ENCODE measurements at regions not wholly inside any gene's neighbourhood (a gene's known extent, or its start where the extent isn't known, plus 50 kb on each side); places are given as distances from the start of the nearest gene placed in this dataset.

- no peak for TF ChIP-seq CTCF (IDR thresholded peaks at IDR 0.05)
- TF ChIP-seq POLR2AphosphoS5 (IDR thresholded peaks at IDR 0.05) = no peak
- no peak for TF ChIP-seq POLR2A (IDR thresholded peaks at IDR 0.05; ENCODE audit: low read depth)
- TF ChIP-seq EP300 (IDR thresholded peaks at IDR 0.05) = no peak
Observed at GRCh38 chr1:30519201-30519763, 204.1 kb downstream of the MATN1 start.

All from esophagus muscularis mucosa (tissue), 4 donors.